ENCODE measurements at regions not wholly inside any gene's neighbourhood (a gene's known extent, or its start where the extent isn't known, plus 50 kb on each side); places are given as distances from the start of the nearest gene placed in this dataset.

DNA sequence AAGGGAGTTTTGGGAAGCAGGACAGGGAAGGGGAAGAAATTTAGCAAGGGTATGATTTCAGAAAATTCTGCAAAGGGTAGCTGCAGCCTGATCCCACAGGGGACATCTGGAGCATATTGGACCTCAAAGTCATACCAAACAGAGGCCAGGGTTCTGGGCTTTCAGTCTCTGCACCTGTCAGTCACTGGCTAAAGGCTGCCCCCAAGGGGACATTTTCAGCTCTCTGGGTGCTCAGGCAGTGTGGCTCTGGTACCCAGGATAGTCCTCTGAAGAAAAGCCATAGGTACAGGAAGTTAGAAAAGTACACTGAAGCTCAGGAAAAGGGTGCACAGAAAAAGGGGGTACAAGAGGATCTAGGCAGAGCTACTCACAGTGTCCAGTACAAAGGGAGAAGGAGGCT, 149.2 kb downstream of the INSIG2 start:
- no peak for DNase-seq (ENCODE audit: low spot score)

GRCh38 chr2:118232796-118233195, 144.5 kb downstream of the INSIG2 start:
- DNase-seq (ENCODE audit: low spot score) = no peak

DNA sequence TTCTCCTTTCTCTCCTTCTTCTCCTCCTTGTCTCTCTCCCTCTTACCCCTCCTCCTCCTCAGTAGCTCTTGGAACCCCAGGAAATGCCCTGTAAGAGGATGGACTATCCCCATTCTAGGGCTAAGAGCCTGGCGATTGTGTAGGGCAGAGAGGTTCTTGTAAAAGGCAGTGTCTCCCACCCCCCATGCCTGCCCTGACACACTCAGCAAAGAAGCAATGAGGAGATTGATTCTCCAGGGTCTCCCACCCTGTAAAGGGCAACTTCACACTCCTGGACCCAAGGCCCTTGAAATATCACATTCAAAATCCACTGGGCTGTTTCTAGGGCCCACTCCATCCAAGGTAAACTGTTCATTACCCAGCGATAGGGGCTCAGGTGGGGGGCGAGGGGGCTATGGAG, 144.1 kb downstream of the INSIG2 start:
- no peak for DNase-seq (ENCODE audit: low spot score)

DNA sequence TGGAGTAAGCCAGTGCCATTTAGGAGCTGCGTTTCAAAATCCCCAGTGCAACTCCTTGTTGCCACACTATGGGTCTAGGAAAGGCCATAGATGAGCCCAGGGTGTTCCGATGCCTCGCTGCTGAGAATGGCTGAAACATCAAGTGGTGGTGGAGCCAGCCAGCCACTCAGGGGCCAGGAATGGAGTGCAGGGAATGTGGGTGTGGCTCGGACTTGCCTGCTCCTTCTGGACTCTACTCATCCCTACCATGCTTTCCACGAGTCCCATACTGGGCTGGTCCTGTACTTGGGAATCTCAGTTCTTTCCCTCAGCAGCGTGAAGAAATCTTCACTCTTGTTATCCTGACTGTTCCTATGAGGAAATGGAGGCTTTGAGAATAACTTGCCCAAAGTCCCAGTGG, 143.5 kb downstream of the INSIG2 start:
- no peak for DNase-seq (ENCODE audit: low spot score)

- no peak for DNase-seq (ENCODE audit: low spot score)
These were observed 139.6 kb downstream of the INSIG2 start for GRCh38 chr2:118227698-118228508.

GRCh38 chr2:118225666-118226065, 137.4 kb downstream of the INSIG2 start:
- DNase-seq (ENCODE audit: low spot score) = no peak

DNA sequence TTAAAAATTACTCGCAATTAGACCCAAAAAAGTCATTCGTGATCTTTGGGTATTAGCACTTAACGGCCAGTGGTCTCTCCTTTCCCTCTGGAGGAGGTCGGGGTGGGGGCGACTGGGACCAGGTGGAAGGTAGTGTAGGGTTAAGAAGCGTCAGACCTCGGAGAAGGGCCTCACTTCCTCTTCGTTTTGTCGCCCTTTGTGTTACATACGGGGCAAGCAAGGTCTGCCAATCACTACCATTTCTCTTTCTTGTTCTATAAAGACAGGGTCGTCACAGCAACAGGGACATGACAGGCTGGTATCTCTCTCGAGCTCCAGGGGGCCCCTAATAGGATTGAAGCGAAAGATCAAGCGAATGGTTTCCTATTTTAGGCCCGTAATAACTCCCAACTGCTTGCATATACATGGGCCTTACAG, 136.6 kb downstream of the INSIG2 start:
- no peak for DNase-seq (ENCODE audit: low spot score)

- DNase-seq (ENCODE audit: low spot score) = peak; percentile 17
These were observed 136.0 kb downstream of the INSIG2 start for GRCh38 chr2:118223992-118224894.

- no peak for DNase-seq (ENCODE audit: low spot score)
These were observed 135.3 kb downstream of the INSIG2 start for GRCh38 chr2:118223511-118223991.

DNA sequence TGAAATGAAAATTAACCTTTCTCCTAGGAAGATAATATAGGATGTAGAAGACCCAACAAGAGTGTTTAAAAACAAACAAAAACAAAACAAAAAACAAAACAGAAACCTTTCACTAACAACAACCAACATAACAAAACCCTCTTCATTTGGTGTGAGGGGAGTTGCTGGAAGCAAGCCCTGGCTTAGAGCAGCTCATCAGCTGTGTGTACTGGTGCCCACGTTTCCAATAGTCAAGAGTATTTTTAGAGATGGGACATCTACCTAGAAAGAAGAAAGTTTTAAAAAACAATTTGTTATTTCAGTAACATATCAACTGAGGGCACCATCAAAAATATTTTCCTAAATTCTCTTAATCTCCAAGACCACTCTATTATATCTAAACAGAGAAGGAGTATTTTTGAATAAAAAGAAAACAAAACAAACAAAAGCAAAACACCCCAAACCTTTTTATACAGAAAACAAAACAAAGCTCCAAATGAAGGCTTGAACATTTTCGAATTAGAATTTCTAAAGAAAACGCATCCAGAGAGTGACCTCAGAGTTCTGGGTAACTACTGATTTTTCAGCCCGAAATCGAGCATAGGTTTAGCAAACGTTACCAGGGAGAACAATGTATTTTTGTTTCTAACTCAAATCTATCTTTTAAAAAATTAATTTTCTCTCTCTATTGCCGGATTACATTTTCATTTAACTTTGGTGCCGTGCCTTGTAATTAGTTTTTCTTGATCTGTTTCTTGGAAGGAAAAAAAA, 134.6 kb downstream of the INSIG2 start:
- DNase-seq (ENCODE audit: low spot score) = no peak

GRCh38 chr2:118222273-118222594, 134.0 kb downstream of the INSIG2 start:
- no peak for DNase-seq (ENCODE audit: low spot score)

DNA sequence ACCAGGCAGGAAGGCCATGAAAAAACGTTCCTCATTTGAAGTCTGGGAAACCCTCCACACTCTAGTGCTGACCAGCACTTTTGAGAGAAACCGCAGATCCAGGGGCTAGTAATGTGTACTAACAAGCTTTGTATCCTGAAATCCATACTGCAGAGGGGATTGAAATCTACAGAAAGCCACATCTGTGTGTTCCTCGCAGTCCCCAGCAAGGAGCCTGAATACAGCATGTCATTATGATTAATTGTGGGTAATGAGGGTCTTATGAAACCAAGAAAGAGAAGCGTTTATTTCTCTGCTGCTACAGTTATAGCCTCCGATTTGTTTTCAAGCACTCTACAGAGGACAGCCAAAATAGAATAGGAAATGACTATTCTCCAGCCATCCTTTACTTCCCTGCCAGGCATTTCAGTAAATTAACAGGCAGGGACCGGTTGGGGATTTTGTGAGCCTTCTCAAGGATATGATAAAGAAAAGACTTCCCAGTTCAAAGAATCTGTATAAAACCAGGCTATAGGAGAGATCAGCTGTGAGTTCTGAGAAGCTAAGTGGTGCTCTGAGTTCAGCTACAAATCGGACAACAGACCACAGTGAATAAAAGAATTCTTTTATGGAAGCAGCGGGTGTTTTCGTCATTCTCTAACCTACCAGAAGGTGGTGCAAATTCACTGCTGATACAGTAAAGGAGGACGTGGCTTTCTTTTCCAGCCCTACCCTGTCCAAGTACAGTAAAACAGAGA, 133.4 kb downstream of the INSIG2 start:
- peak; percentile 60 for DNase-seq (ENCODE audit: low spot score)

DNA sequence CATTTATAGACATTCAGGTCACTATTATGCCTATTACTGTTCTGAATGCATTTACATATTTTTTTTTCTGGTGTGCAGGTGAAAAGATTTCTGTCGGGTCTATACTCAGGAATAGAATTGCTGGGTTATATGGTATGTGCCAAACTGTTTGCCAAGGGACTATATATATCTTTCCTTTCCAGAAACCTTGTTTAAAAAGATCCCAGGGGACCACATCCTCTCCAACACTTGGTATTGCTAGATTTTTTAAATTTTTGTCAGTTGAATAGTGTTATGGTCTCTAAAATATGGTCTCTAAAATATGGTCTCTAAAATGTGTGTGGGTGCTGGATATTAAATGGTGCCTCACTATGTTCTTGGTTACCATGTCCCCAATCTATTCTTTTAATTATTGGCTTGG, 131.3 kb downstream of the INSIG2 start:
- DNase-seq (ENCODE audit: low spot score) = no peak

DNA sequence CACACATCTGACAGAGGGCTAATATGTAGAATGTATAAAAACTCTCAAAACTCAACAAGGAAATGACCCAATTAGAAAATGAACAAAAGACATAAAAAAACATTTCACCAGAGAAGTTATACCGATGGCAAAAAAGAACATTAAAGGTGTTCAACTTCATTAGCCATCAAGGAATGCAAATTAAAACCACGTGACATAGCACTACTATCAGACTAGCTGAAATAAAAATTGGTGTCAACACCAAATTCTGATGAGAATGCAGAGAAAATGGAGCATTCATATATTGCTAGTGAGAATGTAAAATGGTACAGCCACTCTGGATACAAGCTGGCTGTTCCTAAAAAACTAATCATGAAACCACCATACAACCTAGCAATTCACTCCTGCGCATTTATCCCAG, 128.0 kb downstream of the INSIG2 start:
- no peak for DNase-seq (ENCODE audit: low spot score)

- no peak for DNase-seq (ENCODE audit: low spot score)
These were observed 121.5 kb downstream of the INSIG2 start for GRCh38 chr2:118209727-118210126.

DNA sequence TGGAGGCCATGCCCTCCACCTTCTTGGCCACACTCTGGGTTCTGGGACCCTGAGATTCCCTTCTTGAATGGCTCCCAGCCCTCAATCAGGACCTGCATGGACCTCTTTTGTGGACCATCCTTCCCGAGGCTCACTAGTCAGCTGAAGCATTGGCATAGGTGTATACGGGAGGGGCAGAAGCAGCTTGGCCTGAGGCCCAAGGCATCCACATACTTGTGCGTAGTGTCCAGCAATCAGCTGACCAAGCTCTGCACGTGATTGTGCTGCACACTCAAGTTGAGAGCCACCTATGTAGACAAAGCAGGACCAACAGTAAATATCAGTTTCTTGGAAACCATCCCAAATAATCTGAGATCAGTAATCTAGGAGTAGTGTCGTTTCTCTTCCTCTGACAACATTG, 119.6 kb downstream of the INSIG2 start:
- no peak for DNase-seq (ENCODE audit: low spot score)

- peak; percentile 64 for DNase-seq (ENCODE audit: low spot score)
These were observed 114.5 kb downstream of the INSIG2 start for GRCh38 chr2:118202707-118203303.

DNA sequence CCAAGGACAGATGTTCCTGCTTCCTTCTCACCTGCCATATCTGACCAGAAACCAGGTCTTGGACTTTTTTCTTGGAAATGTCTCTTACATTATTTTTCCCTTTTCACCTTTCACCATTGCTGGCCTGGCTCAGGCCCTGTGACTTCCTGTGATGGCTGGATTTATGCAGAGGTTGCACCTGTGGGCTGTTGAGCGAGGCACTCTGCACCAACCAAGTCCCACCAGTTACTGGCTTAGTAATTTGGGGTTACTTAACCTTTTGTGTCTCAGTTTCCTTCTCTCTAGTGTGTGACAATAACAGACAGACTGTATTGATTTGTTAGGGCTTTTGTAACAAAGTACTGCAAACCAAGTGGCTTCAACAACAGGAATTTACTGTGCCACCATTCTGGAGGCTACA, 110.0 kb downstream of the INSIG2 start:
- no peak for DNase-seq (ENCODE audit: low spot score)

DNA sequence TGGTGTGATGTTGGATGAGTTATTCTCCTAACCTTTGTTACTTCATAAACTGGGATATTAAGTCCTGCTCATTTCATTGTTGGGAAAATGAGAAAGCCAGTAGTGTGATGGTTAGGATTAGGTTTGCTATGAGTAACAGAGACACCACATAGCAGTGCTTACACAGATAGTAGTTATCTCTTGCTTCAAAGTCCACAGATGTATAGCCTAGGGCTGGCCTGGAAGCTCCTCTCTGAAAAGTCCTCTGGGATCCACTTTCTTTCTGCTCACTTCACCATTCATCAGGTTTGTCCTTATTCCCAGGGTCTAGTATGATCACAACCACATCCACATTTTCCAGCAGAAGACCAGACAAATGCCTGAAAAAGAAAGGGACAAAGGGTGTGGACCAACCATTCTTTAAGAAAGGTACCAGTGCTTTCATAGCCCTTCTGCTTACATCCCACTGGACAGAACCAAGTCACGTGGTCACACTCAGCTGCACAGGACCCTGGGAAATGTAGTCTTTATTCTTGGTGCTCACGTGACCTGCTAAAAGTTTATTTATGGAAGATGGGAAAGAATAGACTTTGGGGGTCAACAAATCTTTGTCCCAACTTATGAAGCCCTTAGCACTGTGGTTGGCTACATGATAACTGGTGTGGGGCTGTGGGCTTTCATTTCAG, 108.9 kb downstream of the INSIG2 start:
- no peak for DNase-seq (ENCODE audit: low spot score)

DNA sequence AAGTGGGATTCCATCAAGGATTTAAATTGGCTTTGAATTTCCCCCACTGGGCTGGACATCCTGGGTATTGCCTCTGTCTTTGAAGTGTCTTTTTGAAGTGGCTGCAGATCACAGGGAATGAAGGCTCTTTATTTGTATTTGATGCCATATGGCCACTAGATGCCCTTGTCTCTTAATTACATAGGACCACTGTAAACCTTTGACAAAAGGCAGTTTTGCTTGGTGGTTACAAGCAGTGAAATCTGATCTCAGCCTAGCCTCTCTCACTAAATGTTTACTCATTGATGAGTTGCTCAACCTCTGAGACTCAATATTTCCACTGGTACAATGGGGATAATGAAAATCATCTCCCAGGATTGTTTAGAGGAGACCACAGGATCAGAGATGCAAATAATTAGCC, 102.2 kb downstream of the INSIG2 start:
- no peak for DNase-seq (ENCODE audit: low spot score)

DNA sequence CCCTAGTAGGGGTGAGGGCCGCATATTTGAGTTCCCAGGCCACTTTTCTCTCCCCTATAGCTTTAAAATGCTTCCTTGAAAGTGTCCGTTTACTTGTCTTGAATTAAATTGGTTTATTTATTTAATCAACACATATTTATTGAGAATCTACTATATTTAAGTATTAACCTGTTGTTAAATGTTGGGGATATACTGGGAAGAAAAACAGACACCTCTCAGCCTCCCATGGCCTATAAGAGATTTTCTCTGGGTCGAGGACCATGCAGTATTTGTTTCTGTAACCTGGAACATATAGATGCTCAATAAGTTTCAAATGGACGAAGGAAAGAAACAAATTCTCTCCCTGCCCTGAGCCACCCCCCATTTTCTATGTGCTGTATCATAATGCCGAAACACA, 98.6 kb downstream of the INSIG2 start:
- no peak for DNase-seq (ENCODE audit: low spot score)
